ENCODE measurements at regions not wholly inside any gene's neighbourhood (a gene's known extent, or its start where the extent isn't known, plus 50 kb on each side); places are given as distances from the start of the nearest gene placed in this dataset.

- TF ChIP-seq EP300 (IDR thresholded peaks at IDR 0.05; ENCODE audit: borderline replicate concordance) (no peak), REST (IDR thresholded peaks at IDR 0.05; ENCODE audit: low read depth) (no peak), YY1 (IDR thresholded peaks at IDR 0.05; ENCODE audit: low read depth) (no peak), RAD21 (IDR thresholded peaks at IDR 0.05; ENCODE audit: low read depth) (no peak)
Measured at GRCh38 chr17:14011036-14011692, 58.1 kb upstream of the COX10 start.
